ENCODE measurements at regions not wholly inside any gene's neighbourhood (a gene's known extent, or its start where the extent isn't known, plus 50 kb on each side); places are given as distances from the start of the nearest gene placed in this dataset.
"Not testable (repeated sequence)": the region's sequence is repeated elsewhere in the genome, so short reads cannot be mapped to it uniquely, and the experiment has no call there.

DNA sequence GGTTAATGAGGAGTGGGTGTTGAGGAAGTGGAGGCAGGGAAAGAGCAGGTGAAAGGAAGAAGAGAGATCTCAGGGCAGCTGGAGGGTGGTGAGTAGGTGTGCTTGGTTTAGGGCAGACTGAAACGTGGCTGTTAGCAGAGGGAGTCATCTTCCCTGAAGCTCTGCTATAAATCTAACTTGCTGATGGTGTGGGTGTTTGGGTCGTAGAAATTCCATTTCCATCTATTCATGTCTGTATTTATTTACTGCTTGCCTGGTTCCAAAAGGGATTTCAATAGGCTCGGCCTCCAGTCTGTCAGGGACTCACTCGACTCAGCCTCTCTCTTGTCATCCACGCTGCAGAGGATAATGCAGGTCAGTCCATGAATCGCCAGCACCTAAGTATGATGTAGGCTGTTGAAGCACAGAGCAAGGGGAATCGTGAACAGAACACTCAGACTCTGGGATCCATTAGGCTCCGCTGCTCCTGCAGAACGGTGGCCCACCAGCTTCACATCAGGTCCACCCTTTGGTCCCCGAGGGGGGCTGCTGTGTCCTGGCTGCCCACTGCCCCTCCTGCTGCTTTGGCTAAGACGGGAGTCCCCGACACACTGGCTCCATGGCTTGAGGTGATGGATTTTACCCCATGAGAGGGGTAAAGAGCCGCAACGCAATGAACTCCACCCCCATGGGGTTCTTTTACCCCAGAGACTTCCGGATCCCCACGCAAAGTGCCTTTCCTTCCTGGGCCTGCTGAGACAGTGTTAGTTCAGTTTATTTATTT, 156.2 kb downstream of the RHOU start:
- no peaks in the 10 kb centered on the region for H3K27me3 ChIP-seq (replicated peaks in 2 of 5; ENCODE audit: control insufficient read depth in 4 of 5, insufficient read depth in 5 of 5, low read length in 4 of 5)
- no peak overlapping the region for H3K4me3 ChIP-seq (ENCODE audit: control insufficient read depth in 1 of 7, extremely low read depth in 1 of 7, insufficient read depth in 4 of 7, low read depth in 2 of 7, low read length in 6 of 7)
- CTCF ChIA-PET, result no interaction called here
- H3K4me1 ChIP-seq (ENCODE audit: control extremely low read depth in 1 of 4, control insufficient read depth in 4 of 4, insufficient read depth in 4 of 4, low read length in 3 of 4), result no peaks in the 10 kb centered on the region
- POLR2A ChIA-PET, result no interaction called here
- WGBS (ENCODE audit: insufficient coverage), result 98% methylated on average over 10 of the region's 16 CpGs
- DNase-seq, result no peak
- peaks cover 0 to 4% (median 0%) of the 10 kb centered on the region in 5 experiments for H3K9me3 ChIP-seq (ENCODE audit: control extremely low read depth in 1 of 5, control insufficient read depth in 4 of 5, insufficient read depth in 2 of 5, low read depth in 1 of 5, low read length in 4 of 5)
- H3K36me3 ChIP-seq (ENCODE audit: control insufficient read depth in 4 of 4, insufficient read depth in 4 of 4, low read length in 3 of 4), result no peaks in the 10 kb centered on the region
- no peak overlapping the region for H3K27ac ChIP-seq (ENCODE audit: insufficient read depth in 1 of 2, low read depth in 1 of 2, low read length in 2 of 2, poor library complexity in 1 of 2, severe bottlenecking in 2 of 2)

DNA sequence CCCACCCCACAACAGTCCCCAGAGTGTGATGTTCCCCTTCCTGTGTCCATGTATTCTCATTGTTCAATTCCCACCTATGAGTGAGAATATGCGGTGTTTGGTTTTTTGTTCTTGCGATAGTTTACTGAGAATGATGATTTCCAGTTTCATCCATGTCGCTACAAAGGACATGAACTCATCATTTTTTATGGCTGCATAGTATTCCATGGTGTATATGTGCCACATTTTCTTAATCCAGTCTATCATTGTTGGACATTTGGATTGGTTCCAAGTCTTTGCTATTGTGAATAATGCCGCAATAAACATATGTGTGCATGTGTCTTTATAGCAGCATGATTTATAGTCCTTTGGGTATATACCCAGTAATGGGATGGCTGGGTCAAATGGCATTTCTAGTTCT, 156.9 kb downstream of the RHOU start:
- POLR2A ChIA-PET; H3K27ac ChIP-seq (ENCODE audit: insufficient read depth in 1 of 2, low read depth in 1 of 2, low read length in 2 of 2, poor library complexity in 1 of 2, severe bottlenecking in 2 of 2); CTCF ChIA-PET; H3K27me3 ChIP-seq (replicated peaks in 2 of 5; ENCODE audit: control insufficient read depth in 4 of 5, insufficient read depth in 5 of 5, low read length in 4 of 5); DNase-seq; H3K36me3 ChIP-seq (ENCODE audit: control insufficient read depth in 4 of 4, insufficient read depth in 4 of 4, low read length in 3 of 4); H3K4me3 ChIP-seq (ENCODE audit: control insufficient read depth in 1 of 7, extremely low read depth in 1 of 7, insufficient read depth in 4 of 7, low read depth in 2 of 7, low read length in 6 of 7); H3K9me3 ChIP-seq (ENCODE audit: control extremely low read depth in 1 of 5, control insufficient read depth in 4 of 5, insufficient read depth in 2 of 5, low read depth in 1 of 5, low read length in 4 of 5); H3K4me1 ChIP-seq (ENCODE audit: control extremely low read depth in 1 of 4, control insufficient read depth in 4 of 4, insufficient read depth in 4 of 4, low read length in 3 of 4): not testable (repeated sequence)
- WGBS (ENCODE audit: insufficient coverage), result no CpG with 5 or more reads among the region's 4 CpGs

DNA sequence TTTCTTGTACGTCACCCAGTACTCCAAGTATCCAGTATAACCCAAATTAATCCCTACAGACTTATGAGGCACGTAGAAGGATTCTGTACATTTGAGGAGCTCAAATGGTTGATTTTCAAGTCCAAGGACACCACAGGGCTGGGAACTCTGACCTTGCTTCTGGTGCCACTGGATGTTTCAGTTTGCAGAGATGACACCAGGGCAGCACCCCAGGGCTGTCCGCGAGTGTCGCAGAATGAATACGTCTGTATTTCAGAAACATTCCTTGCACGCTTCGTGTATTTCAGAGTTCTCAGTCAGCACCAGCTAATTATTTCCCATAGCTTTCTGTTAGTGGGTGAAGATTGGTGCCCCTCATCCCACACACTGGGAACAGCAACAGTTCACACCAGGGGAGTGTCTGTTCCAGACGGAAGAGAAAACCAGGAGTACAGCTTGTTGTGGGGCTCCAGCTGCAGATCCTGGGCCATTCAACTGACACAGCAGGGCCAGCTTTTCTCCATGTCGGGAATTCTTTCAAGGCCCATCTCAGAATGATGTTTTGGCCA, 159.2 kb downstream of the RHOU start:
- H3K4me3 ChIP-seq (ENCODE audit: control insufficient read depth in 1 of 7, extremely low read depth in 1 of 7, insufficient read depth in 4 of 7, low read depth in 2 of 7, low read length in 6 of 7), result no peak overlapping the region
- peaks cover 3 to 17% (median 16%) of the 10 kb centered on the region in 4 experiments for H3K4me1 ChIP-seq (ENCODE audit: control extremely low read depth in 1 of 4, control insufficient read depth in 4 of 4, insufficient read depth in 4 of 4, low read length in 3 of 4)
- peaks cover 0 to 4% (median 0%) of the 10 kb centered on the region in 5 experiments for H3K9me3 ChIP-seq (ENCODE audit: control extremely low read depth in 1 of 5, control insufficient read depth in 4 of 5, insufficient read depth in 2 of 5, low read depth in 1 of 5, low read length in 4 of 5)
- DNase-seq, result no peak
- CTCF ChIA-PET, result no interaction called here
- no peak overlapping the region for H3K27ac ChIP-seq (ENCODE audit: insufficient read depth in 1 of 2, low read depth in 1 of 2, low read length in 2 of 2, poor library complexity in 1 of 2, severe bottlenecking in 2 of 2)
- 100% methylated on average over 1 of the region's 10 CpGs for WGBS (ENCODE audit: insufficient coverage)
- H3K36me3 ChIP-seq (ENCODE audit: control insufficient read depth in 4 of 4, insufficient read depth in 4 of 4, low read length in 3 of 4), result no peaks in the 10 kb centered on the region
- H3K27me3 ChIP-seq (replicated peaks in 2 of 5; ENCODE audit: control insufficient read depth in 4 of 5, insufficient read depth in 5 of 5, low read length in 4 of 5), result no peaks in the 10 kb centered on the region
- POLR2A ChIA-PET, result no interaction called here

DNA sequence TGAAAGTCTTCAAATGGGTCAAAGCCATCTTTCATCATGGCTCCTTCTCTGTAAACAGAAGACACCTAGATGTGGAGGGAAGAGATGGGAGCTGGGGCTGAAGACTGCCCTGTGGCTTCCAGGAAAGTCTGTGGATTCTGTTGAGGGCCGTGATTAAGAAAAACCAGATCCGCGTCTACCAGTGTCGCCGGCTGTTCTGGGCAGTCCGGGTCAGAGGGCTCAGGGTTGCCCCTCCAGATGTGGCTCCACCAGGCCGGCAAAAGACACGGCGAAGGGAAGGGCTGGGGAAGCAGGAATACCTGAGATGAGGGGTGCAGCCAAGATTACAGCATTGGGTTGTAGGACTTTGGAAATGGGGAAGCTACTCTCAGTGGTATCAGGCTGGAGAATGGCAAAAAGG, 162.6 kb downstream of the RHOU start:
- DNase-seq, result peak in 1 of 3 donors; percentile 19
- Histone ChIP-seq H3K27me3 (replicated peaks in 2 of 5; ENCODE audit: control insufficient read depth in 4 of 5, insufficient read depth in 5 of 5, low read length in 4 of 5) (no peaks in the 10 kb centered on the region), H3K9me3 (ENCODE audit: control extremely low read depth in 1 of 5, control insufficient read depth in 4 of 5, insufficient read depth in 2 of 5, low read depth in 1 of 5, low read length in 4 of 5) (no peaks in the 10 kb centered on the region), H3K4me3 (ENCODE audit: control insufficient read depth in 1 of 7, extremely low read depth in 1 of 7, insufficient read depth in 4 of 7, low read depth in 2 of 7, low read length in 6 of 7) (no peak overlapping the region), H3K36me3 (ENCODE audit: control insufficient read depth in 4 of 4, insufficient read depth in 4 of 4, low read length in 3 of 4) (no peaks in the 10 kb centered on the region), H3K27ac (ENCODE audit: insufficient read depth in 1 of 2, low read depth in 1 of 2, low read length in 2 of 2, poor library complexity in 1 of 2, severe bottlenecking in 2 of 2) (no peak overlapping the region), H3K4me1 (ENCODE audit: control extremely low read depth in 1 of 4, control insufficient read depth in 4 of 4, insufficient read depth in 4 of 4, low read length in 3 of 4) (peaks cover 3 to 18% (median 16%) of the 10 kb centered on the region in 4 experiments)
- 98% methylated on average over 9 of the region's 9 CpGs for WGBS (ENCODE audit: insufficient coverage)
- POLR2A ChIA-PET, result no interaction called here
- CTCF ChIA-PET, result interaction anchor here (1.1 to 1.4 kb wide), 2 partner anchors 22 to 258 kb away, joined by 3 read pairs; no protein-coding TSS in a partner anchor

DNA sequence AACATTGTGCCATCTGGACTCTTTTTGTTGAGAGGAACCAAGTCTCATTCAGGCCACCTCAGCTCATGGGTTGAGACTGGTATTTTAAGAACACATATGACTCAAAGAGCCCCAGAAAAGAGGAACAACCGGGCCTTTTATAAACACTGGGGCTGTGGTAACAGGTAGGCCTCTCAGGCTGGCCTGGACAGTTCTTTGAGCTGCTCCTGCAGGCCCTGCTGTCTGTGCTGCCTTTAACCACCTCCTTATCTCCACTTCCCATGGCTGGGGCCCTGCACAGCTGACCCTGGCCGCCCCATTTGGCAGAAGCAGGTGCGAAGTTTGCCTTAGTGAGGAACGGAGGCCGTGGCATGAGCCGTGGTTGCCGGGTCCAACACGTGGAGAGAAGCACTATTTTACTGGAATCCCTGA, 163.3 kb downstream of the RHOU start:
- 15% methylated on average over 7 of the region's 8 CpGs for WGBS (ENCODE audit: insufficient coverage)
- Histone ChIP-seq H3K27ac (ENCODE audit: insufficient read depth in 1 of 2, low read depth in 1 of 2, low read length in 2 of 2, poor library complexity in 1 of 2, severe bottlenecking in 2 of 2) (no peak overlapping the region), H3K36me3 (ENCODE audit: control insufficient read depth in 4 of 4, insufficient read depth in 4 of 4, low read length in 3 of 4) (no peaks in the 10 kb centered on the region), H3K9me3 (ENCODE audit: control extremely low read depth in 1 of 5, control insufficient read depth in 4 of 5, insufficient read depth in 2 of 5, low read depth in 1 of 5, low read length in 4 of 5) (no peaks in the 10 kb centered on the region), H3K4me3 (ENCODE audit: control insufficient read depth in 1 of 7, extremely low read depth in 1 of 7, insufficient read depth in 4 of 7, low read depth in 2 of 7, low read length in 6 of 7) (no peak overlapping the region), H3K4me1 (ENCODE audit: control extremely low read depth in 1 of 4, control insufficient read depth in 4 of 4, insufficient read depth in 4 of 4, low read length in 3 of 4) (peaks cover 3 to 18% (median 16%) of the 10 kb centered on the region in 4 experiments), H3K27me3 (replicated peaks in 2 of 5; ENCODE audit: control insufficient read depth in 4 of 5, insufficient read depth in 5 of 5, low read length in 4 of 5) (no peaks in the 10 kb centered on the region)
- DNase-seq, result peak; percentile 53 to 92 (median 87)
- ChIA-PET POLR2A (no interaction called here), CTCF (interaction anchor here (1.3 to 1.4 kb wide), 2 partner anchors 12 to 258 kb away, joined by 3 read pairs; no protein-coding TSS in a partner anchor)

DNA sequence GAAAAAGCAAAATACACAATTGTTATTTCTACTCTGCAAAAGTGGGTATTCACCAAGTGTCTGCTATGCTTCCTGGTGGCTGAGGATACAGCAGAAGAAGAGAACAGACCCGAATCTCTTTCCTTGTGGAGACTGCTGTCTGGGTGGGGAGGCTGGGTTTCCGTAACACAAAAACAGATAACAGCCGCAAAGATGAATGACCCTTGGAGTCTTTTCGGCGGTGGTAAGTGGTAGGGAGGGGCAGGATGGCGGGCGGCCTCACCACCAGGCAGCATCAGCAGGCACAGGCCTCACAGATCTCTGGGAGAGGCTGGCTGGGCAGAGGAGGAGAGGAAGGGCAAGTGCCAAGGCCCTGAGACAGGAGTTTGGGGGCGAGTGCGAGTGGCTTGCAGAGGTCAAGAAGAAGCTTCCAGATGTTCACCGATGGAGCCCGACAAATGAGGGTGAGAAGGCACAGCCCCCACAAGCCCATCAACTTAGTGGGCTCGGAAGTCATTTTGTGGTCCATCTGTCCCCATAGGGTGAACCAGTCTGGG, 164.2 kb downstream of the RHOU start:
- peak in 2 of 3 donors; percentile 8 to 24 for DNase-seq
- CTCF ChIA-PET, result interaction anchor here (1.0 to 1.4 kb wide), 3 partner anchors 11 to 257 kb away, joined by 3 read pairs; partner anchors contain the start of gene RHOU
- WGBS (ENCODE audit: insufficient coverage), result 96% methylated on average over 8 of the region's 12 CpGs
- Histone ChIP-seq H3K36me3 (ENCODE audit: control insufficient read depth in 4 of 4, insufficient read depth in 4 of 4, low read length in 3 of 4) (no peaks in the 10 kb centered on the region), H3K27ac (ENCODE audit: insufficient read depth in 1 of 2, low read depth in 1 of 2, low read length in 2 of 2, poor library complexity in 1 of 2, severe bottlenecking in 2 of 2) (no peak overlapping the region), H3K9me3 (ENCODE audit: control extremely low read depth in 1 of 5, control insufficient read depth in 4 of 5, insufficient read depth in 2 of 5, low read depth in 1 of 5, low read length in 4 of 5) (no peaks in the 10 kb centered on the region), H3K27me3 (replicated peaks in 2 of 5; ENCODE audit: control insufficient read depth in 4 of 5, insufficient read depth in 5 of 5, low read length in 4 of 5) (no peaks in the 10 kb centered on the region), H3K4me1 (ENCODE audit: control extremely low read depth in 1 of 4, control insufficient read depth in 4 of 4, insufficient read depth in 4 of 4, low read length in 3 of 4) (peaks cover 3 to 18% (median 16%) of the 10 kb centered on the region in 4 experiments), H3K4me3 (ENCODE audit: control insufficient read depth in 1 of 7, extremely low read depth in 1 of 7, insufficient read depth in 4 of 7, low read depth in 2 of 7, low read length in 6 of 7) (no peak overlapping the region)
- POLR2A ChIA-PET, result no interaction called here
